DOHH2 (cell line): ENCODE measurements at regions not wholly inside any gene's neighbourhood (a gene's known extent, or its start where the extent isn't known, plus 50 kb on each side); places are given as distances from the start of the nearest gene placed in this dataset.

Experiments used
- H3F3A ChIP-seq: fragments of 200-600 bp; sonication (generic), shearing (Covaris generic); 2 replicates; pipeline ENCODE4 v1.6.0; 2016; ENCODE audit warnings: antibody characterized with exemption, mild to moderate bottlenecking; ENCODE audit not compliant: control insufficient read depth, insufficient read depth
- H3K27ac ChIP-seq: fragments of 200-600 bp; sonication (generic); 2 replicates; pipeline ENCODE4 v1.5.1; 2014; ENCODE audit warnings: low read depth, mild to moderate bottlenecking, low read length, moderate library complexity
- H3K27me3 ChIP-seq: fragments of 200-600 bp; sonication (generic); 2 replicates; pipeline ENCODE4 v1.6.1; 2014; ENCODE audit warnings: mild to moderate bottlenecking, low read length, mixed read lengths; ENCODE audit not compliant: control insufficient read depth
- H3K36me3 ChIP-seq: fragments of 200-600 bp; sonication (generic); 2 replicates; pipeline ENCODE4 v1.6.1; 2014; ENCODE audit warnings: mild to moderate bottlenecking, low read length, moderate library complexity, mixed read lengths; ENCODE audit not compliant: control insufficient read depth
- H3K4me1 ChIP-seq: fragments of 200-600 bp; sonication (generic); 2 replicates; pipeline ENCODE4 v1.6.1; 2014; ENCODE audit warnings: mild to moderate bottlenecking, low read length, mixed read lengths; ENCODE audit not compliant: control insufficient read depth
- H3K4me2 ChIP-seq: fragments of 200-600 bp; sonication (generic); 2 replicates; pipeline ENCODE4 v1.6.0; 2014; ENCODE audit warnings: mild to moderate bottlenecking, low read length, moderate library complexity
- H3K4me3 ChIP-seq: fragments of 200-600 bp; sonication (generic); 2 replicates; pipeline ENCODE4 v1.5.1; 2014; ENCODE audit warnings: mild to moderate bottlenecking, low read length, mixed read lengths
- H3K79me2 ChIP-seq: fragments of 200-600 bp; sonication (generic); 2 replicates; pipeline ENCODE4 v1.6.1; 2014; ENCODE audit warnings: mild to moderate bottlenecking, low read length, mixed read lengths; ENCODE audit not compliant: control insufficient read depth
- H3K9me2 ChIP-seq: fragments of 200-600 bp; sonication (generic); replicated peaks from 2 replicates; pipeline ENCODE4 v1.6.1; 2014; ENCODE audit warnings: mild to moderate bottlenecking, low read length, mixed read lengths; ENCODE audit not compliant: control insufficient read depth
- H3K9me3 ChIP-seq: fragments of 200-600 bp; sonication (generic); 2 replicates; pipeline ENCODE4 v1.6.1; 2014; ENCODE audit warnings: antibody characterized with exemption, low read length, mixed read lengths; ENCODE audit not compliant: control insufficient read depth, insufficient read depth
- H4K20me1 ChIP-seq: fragments of 200-600 bp; sonication (generic); 2 replicates; pipeline ENCODE4 v1.6.0; 2014; ENCODE audit warnings: low read depth, mild to moderate bottlenecking, antibody characterized with exemption, low read length, moderate library complexity; ENCODE audit not compliant: control insufficient read depth, insufficient read depth
- EZH2phosphoT487 ChIP-seq: fragments of 200-600 bp; sonication (generic); IDR thresholded peaks from 2 replicates; pipeline ENCODE4 v1.6.1; 2017; ENCODE audit warnings: borderline replicate concordance, mild to moderate bottlenecking, antibody characterized with exemption, low read length, moderate library complexity, mixed read lengths
- TF ChIP-seq, protein P1 (sequence below): fragments of 200-600 bp; sonication (generic); IDR thresholded peaks from one replicate; pipeline ENCODE4 v1.5.1; 2014; ENCODE audit warnings: antibody characterized with exemption, mild to moderate bottlenecking, low read depth, low read length; ENCODE audit not compliant: poor library complexity, severe bottlenecking

GRCh38 chr3:188978421-188979171, 193.2 kb upstream of the TPRG1 start:
- peaks cover 8% of the 10 kb centered on the region for H3K4me1 ChIP-seq
- H3K27me3 ChIP-seq = peaks cover 21% of the 10 kb centered on the region
- H3F3A ChIP-seq = no peaks in the 10 kb centered on the region
- H3K36me3 ChIP-seq = no peaks in the 10 kb centered on the region
- H4K20me1 ChIP-seq = no peaks in the 10 kb centered on the region
- no peak overlapping the region for H3K4me3 ChIP-seq
- TF ChIP-seq EZH2phosphoT487 = no peak
- TF ChIP-seq, protein P1, sequence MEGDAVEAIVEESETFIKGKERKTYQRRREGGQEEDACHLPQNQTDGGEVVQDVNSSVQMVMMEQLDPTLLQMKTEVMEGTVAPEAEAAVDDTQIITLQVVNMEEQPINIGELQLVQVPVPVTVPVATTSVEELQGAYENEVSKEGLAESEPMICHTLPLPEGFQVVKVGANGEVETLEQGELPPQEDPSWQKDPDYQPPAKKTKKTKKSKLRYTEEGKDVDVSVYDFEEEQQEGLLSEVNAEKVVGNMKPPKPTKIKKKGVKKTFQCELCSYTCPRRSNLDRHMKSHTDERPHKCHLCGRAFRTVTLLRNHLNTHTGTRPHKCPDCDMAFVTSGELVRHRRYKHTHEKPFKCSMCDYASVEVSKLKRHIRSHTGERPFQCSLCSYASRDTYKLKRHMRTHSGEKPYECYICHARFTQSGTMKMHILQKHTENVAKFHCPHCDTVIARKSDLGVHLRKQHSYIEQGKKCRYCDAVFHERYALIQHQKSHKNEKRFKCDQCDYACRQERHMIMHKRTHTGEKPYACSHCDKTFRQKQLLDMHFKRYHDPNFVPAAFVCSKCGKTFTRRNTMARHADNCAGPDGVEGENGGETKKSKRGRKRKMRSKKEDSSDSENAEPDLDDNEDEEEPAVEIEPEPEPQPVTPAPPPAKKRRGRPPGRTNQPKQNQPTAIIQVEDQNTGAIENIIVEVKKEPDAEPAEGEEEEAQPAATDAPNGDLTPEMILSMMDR = no peak
- H3K79me2 ChIP-seq = no peaks in the 10 kb centered on the region
- H3K9me3 ChIP-seq = no peaks in the 10 kb centered on the region
- no peaks in the 10 kb centered on the region for H3K9me2 ChIP-seq
- no peak overlapping the region for H3K27ac ChIP-seq
- no peak overlapping the region for H3K4me2 ChIP-seq

DNA sequence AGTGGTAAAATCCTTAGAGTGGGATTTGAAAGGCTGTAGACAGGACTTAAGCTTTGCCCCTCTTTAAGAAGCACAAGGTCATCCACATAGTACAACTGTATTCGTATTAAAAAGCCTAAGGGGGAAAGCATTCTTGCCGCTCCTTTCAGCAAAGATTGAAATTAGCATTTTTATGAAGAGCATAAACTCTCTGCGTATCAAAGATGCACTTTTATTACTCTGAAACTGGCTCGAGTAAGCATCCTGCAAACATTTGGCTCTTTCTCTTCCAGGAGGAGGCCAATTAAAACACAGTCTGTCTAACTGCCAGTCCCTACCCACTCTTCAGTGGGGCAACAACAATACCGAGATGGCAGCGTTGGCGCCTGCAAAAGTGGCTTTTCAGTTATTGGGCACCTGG, 192.5 kb upstream of the TPRG1 start:
- peaks cover 8% of the 10 kb centered on the region for H3K4me1 ChIP-seq
- no peak overlapping the region for H3K27ac ChIP-seq
- no peaks in the 10 kb centered on the region for H3K79me2 ChIP-seq
- no peaks in the 10 kb centered on the region for H3K36me3 ChIP-seq
- no peaks in the 10 kb centered on the region for H4K20me1 ChIP-seq
- H3K27me3 ChIP-seq = peaks cover 21% of the 10 kb centered on the region
- no peaks in the 10 kb centered on the region for H3K9me3 ChIP-seq
- no peak overlapping the region for H3K4me3 ChIP-seq
- H3K4me2 ChIP-seq = no peak overlapping the region
- H3F3A ChIP-seq = no peaks in the 10 kb centered on the region
- TF ChIP-seq, protein P1 = no peak
- no peak for TF ChIP-seq EZH2phosphoT487
- no peaks in the 10 kb centered on the region for H3K9me2 ChIP-seq

DNA sequence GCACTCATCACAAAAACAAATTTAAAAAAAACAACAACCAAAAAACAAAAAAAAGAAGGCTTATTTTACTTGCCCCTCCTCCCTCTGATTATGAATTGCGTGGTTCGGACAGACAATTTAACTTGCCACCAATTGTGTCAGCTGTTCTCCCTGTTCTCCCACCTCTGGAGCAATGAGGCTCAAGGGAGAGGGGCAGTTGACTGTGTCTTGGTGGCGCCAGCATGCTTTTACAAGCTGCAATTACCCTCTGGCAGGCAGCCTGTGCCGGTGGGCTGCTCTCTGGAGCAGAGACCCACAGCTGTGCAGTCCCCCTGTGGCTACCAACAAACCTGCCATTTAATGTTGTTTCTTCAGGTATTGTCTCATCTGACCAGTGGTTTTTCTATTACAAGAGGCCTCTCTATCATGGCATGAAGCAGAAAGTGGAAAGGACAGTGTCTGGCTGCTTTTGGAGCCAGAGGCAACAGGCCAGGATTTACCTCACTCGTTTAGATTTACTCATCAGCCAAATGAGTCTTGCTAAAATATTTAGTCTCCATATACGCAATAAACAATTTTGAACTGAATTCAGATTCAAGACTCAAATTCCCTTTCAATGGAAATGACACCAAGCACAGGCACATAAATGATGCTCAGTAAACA, 192.0 kb upstream of the TPRG1 start:
- H3K4me3 ChIP-seq = no peak overlapping the region
- H3K4me2 ChIP-seq = no peak overlapping the region
- no peak for TF ChIP-seq EZH2phosphoT487
- TF ChIP-seq, protein P1 = no peak
- H3K4me1 ChIP-seq = peaks cover 6% of the 10 kb centered on the region
- no peaks in the 10 kb centered on the region for H3K9me3 ChIP-seq
- no peaks in the 10 kb centered on the region for H3F3A ChIP-seq
- H3K79me2 ChIP-seq = no peaks in the 10 kb centered on the region
- no peak overlapping the region for H3K27ac ChIP-seq
- H4K20me1 ChIP-seq = no peaks in the 10 kb centered on the region
- no peaks in the 10 kb centered on the region for H3K36me3 ChIP-seq
- H3K9me2 ChIP-seq = no peaks in the 10 kb centered on the region
- H3K27me3 ChIP-seq = peaks cover 21% of the 10 kb centered on the region
